IMR-90 (cell line): ENCODE measurements at regions not wholly inside any gene's neighbourhood (a gene's known extent, or its start where the extent isn't known, plus 50 kb on each side); places are given as distances from the start of the nearest gene placed in this dataset.

ENCODE experiments used
- ATAC-seq: fragments of 200-7000 bp; cut with Tn5 transposase; 2 replicates; pipeline ENCODE4 v1.9.1; 2020; ENCODE audit warnings: low read depth, mild to moderate bottlenecking, moderate library complexity
- BruUV-seq: library from RNA; stranded (reverse); fragments of 400-500 nt; replicated peaks from 2 replicates; lab custom pipeline; 2021; lab: Mats Ljungman, UMichigan
- CTCF ChIA-PET: fragments of 300-600 bp; formaldehyde crosslinking; extraction: SDS; loops from one replicate; lab custom pipeline; 2021; ENCODE audit warnings: antibody characterized with exemption; lab: Yijun Ruan, JAX
- POLR2A ChIA-PET: fragments of 300-600 bp; sonication (Branson Sonifier 250); formaldehyde crosslinking; loops from one replicate; lab custom pipeline; 2022; ENCODE audit warnings: antibody characterized with exemption; ENCODE audit not compliant: unreplicated experiment; lab: Charles Lee
- DNase-seq: peaks from one replicate; pipeline ENCODE4 v3.0.0; 2013
- H2AFZ ChIP-seq: replicated peaks from 2 replicates; pipeline ENCODE3; 2013; ENCODE audit warnings: low read length, mild to moderate bottlenecking; ENCODE audit not compliant: poor library complexity
- H2AK5ac ChIP-seq: 2 replicates; pipeline ENCODE4 v1.6.1; 2013; ENCODE audit warnings: low read depth, low read length, inconsistent platforms
- H2AK9ac ChIP-seq: replicated peaks from 2 replicates; pipeline ENCODE3; 2013; ENCODE audit warnings: mild to moderate bottlenecking, low read depth, low read length, moderate library complexity; ENCODE audit not compliant: poor library complexity
- H2BK120ac ChIP-seq: 2 replicates; pipeline ENCODE4 v1.6.1; 2013; ENCODE audit warnings: low read depth, low read length, inconsistent platforms
- H2BK15ac ChIP-seq: 3 replicates; pipeline ENCODE4 v1.6.1; 2013; ENCODE audit warnings: low read depth, low read length, inconsistent platforms
- H2BK20ac ChIP-seq: 2 replicates; pipeline ENCODE4 v1.6.1; 2013; ENCODE audit warnings: low read depth, mild to moderate bottlenecking, inconsistent platforms, low read length, moderate library complexity
- H2BK5ac ChIP-seq: 2 replicates; pipeline ENCODE4 v1.6.1; 2013; ENCODE audit warnings: mild to moderate bottlenecking, low read depth, low read length, inconsistent platforms; ENCODE audit not compliant: poor library complexity, severe bottlenecking
- H3K14ac ChIP-seq: replicated peaks from 2 replicates; pipeline ENCODE4 v1.6.1; 2013; ENCODE audit warnings: low read depth, low read length, inconsistent platforms
- H3K18ac ChIP-seq: 2 replicates; pipeline ENCODE4 v1.6.1; 2013; ENCODE audit warnings: low read depth, low read length, control low read depth
- H3K23ac ChIP-seq: 2 replicates; pipeline ENCODE4 v1.6.1; 2013; ENCODE audit warnings: low read depth, low read length, inconsistent platforms
- H3K27ac ChIP-seq: 2 replicates; pipeline ENCODE4 v1.5.1; 2013; ENCODE audit warnings: mild to moderate bottlenecking, control low read depth, low read length; ENCODE audit not compliant: insufficient read depth
- H3K27me3 ChIP-seq: 2 replicates; pipeline ENCODE4 v1.6.1; 2013; ENCODE audit warnings: low read length; ENCODE audit not compliant: control insufficient read depth, insufficient read depth
- H3K36me3 ChIP-seq: 2 replicates; pipeline ENCODE4 v1.6.1; 2013; ENCODE audit warnings: low read length, mixed read lengths; ENCODE audit not compliant: control insufficient read depth, insufficient read depth
- H3K4ac ChIP-seq: 2 replicates; pipeline ENCODE4 v1.6.1; 2013; ENCODE audit warnings: low read depth, low read length, inconsistent platforms
- H3K4me1 ChIP-seq: 2 replicates; pipeline ENCODE4 v1.6.1; 2013; ENCODE audit warnings: low read length, mixed read lengths; ENCODE audit not compliant: control insufficient read depth, insufficient read depth
- H3K4me2 ChIP-seq: 2 replicates; pipeline ENCODE4 v1.6.1; 2013; ENCODE audit warnings: low read depth, mild to moderate bottlenecking, control low read depth, low read length, moderate library complexity
- H3K4me3 ChIP-seq: 2 replicates; pipeline ENCODE4 v1.5.1; 2013; ENCODE audit warnings: low read depth, mild to moderate bottlenecking, control low read depth, low read length, moderate library complexity; ENCODE audit not compliant: insufficient read depth
- H3K56ac ChIP-seq: 2 replicates; pipeline ENCODE4 v1.6.1; 2013; ENCODE audit warnings: low read length, inconsistent platforms; ENCODE audit not compliant: insufficient read depth; ENCODE audit errors: extremely low read depth
- H3K79me1 ChIP-seq, 2 experiments: 2 replicates each; pipeline ENCODE4 v1.6.1; 2013; ENCODE audit warnings: low read length in 2 of 2, inconsistent platforms in 1 of 2, low read depth in 1 of 2
- H3K9ac ChIP-seq: 2 replicates; pipeline ENCODE4 v1.6.1; 2013; ENCODE audit warnings: low read depth, low read length, control low read depth
- H3K9me1 ChIP-seq: 2 replicates; pipeline ENCODE4 v1.6.1; 2013; ENCODE audit warnings: low read length, inconsistent platforms; ENCODE audit not compliant: insufficient read depth
- H3K9me3 ChIP-seq: 2 replicates; pipeline ENCODE4 v1.6.1; 2013; ENCODE audit warnings: low read length; ENCODE audit not compliant: control insufficient read depth, insufficient read depth
- H4K20me1 ChIP-seq: 2 replicates; pipeline ENCODE4 v1.6.1; 2013; ENCODE audit warnings: low read length, inconsistent platforms; ENCODE audit not compliant: insufficient read depth
- H4K5ac ChIP-seq: 2 replicates; pipeline ENCODE4 v1.6.1; 2013; ENCODE audit warnings: mild to moderate bottlenecking, low read depth, low read length, control low read depth
- H4K8ac ChIP-seq, 2 experiments: 2 replicates each; pipeline ENCODE4 v1.6.1; 2013; ENCODE audit warnings: low read depth in 2 of 2, low read length in 2 of 2, control low read depth in 1 of 2, inconsistent platforms in 1 of 2
- H4K91ac ChIP-seq: 2 replicates; pipeline ENCODE4 v1.6.1; 2013; ENCODE audit warnings: low read depth, low read length, inconsistent platforms; ENCODE audit not compliant: insufficient read depth
- CHD1 ChIP-seq: IDR thresholded peaks from 2 replicates; pipeline ENCODE4 v1.6.1; 2012; ENCODE audit warnings: low read depth, low read length, improper control_type of control experiment
- CTCF ChIP-seq: conservative IDR thresholded peaks from 2 replicates; pipeline ENCODE4 v1.5.1; 2012; ENCODE audit warnings: mild to moderate bottlenecking, low read depth, low read length, improper control_type of control experiment
- MAZ ChIP-seq: IDR thresholded peaks from 2 replicates; pipeline ENCODE4 v1.6.1; 2012; ENCODE audit warnings: low read depth, mild to moderate bottlenecking, low read length, improper control_type of control experiment, moderate library complexity, borderline replicate concordance
- MXI1 ChIP-seq: IDR thresholded peaks from 2 replicates; pipeline ENCODE4 v1.6.1; 2012; ENCODE audit warnings: low read depth, mild to moderate bottlenecking, low read length, moderate library complexity, borderline replicate concordance
- RCOR1 ChIP-seq: IDR thresholded peaks from 2 replicates; pipeline ENCODE4 v1.6.1; 2012; ENCODE audit warnings: mild to moderate bottlenecking, low read length, improper control_type of control experiment; ENCODE audit not compliant: insufficient replicate concordance
- RFX5 ChIP-seq: IDR thresholded peaks from 2 replicates; pipeline ENCODE4 v1.8.0; 2012; ENCODE audit warnings: low read depth, mild to moderate bottlenecking, low read length, moderate library complexity
- USF2 ChIP-seq: fragments of 150-350 bp; IDR thresholded peaks from 2 replicates; pipeline ENCODE4 v1.6.1; 2017; ENCODE audit warnings: mild to moderate bottlenecking, antibody characterized with exemption, low read length, low read depth
- WGBS, 2 experiments: methylation state at CpG; one replicate each; pipeline versions ENCODE4 v1.1.5 to v1.1.7; 2013; ENCODE audit warnings: missing lambda C conversion rate in 2 of 2; ENCODE audit not compliant: insufficient read length in 1 of 2; ENCODE audit errors: extremely low coverage in 2 of 2; 5-methylcytosine and 5-hydroxymethylcytosine counted together
- dilution Hi-C: fragments of 300-500 bp; cut with HindIII; formaldehyde crosslinking; loops from one replicate; pipeline ENCODE4 v1.14.3; 2018; ENCODE audit warnings: low sequenced_read_pairs; ENCODE audit not compliant: unreplicated experiment
- in situ Hi-C: fragments of 300-500 bp; cut with MboI; formaldehyde crosslinking; loops from 3 replicates; pipeline ENCODE4 v1.14.3; 2019; ENCODE audit warnings: low sequenced_read_pairs, inconsistent platforms, mixed read lengths
- intact Hi-C: fragments of 100-400 bp; cut with micrococcal nuclease; formaldehyde crosslinking; loops from 2 replicates; pipeline ENCODE4 v1.10.0; 2022

- ATAC-seq (no peak), DNase-seq (no peak)
- no peak overlapping the region for H2BK15ac ChIP-seq
- H2AK9ac ChIP-seq: no peak overlapping the region
- intact Hi-C loops (no loop called here), in situ Hi-C loops (no loop called here), dilution Hi-C loops (no loop called here)
- no peaks in the 10 kb centered on the region for H3K36me3 ChIP-seq
- no peak overlapping the region for H3K27ac ChIP-seq
- H3K4me1 ChIP-seq: no peaks in the 10 kb centered on the region
- no peaks in the 10 kb centered on the region for H3K79me1 ChIP-seq
- no peaks in the 10 kb centered on the region for H3K9me1 ChIP-seq
- no peaks in the 10 kb centered on the region for H3K27me3 ChIP-seq
- WGBS, 2 experiments: no CpG with 5 or more reads among the region's 1 CpG
- no peak overlapping the region for H3K14ac ChIP-seq
- H3K56ac ChIP-seq: no peak overlapping the region
- H4K20me1 ChIP-seq: no peaks in the 10 kb centered on the region
- H3K4me3 ChIP-seq: no peak overlapping the region
- CTCF ChIA-PET: no interaction called here
- H4K91ac ChIP-seq: no peak overlapping the region
- H3K18ac ChIP-seq: no peak overlapping the region
- H3K4ac ChIP-seq: no peak overlapping the region
- H2BK120ac ChIP-seq: no peak overlapping the region
- no peak overlapping the region for H3K23ac ChIP-seq
- no TSS peak for BruUV-seq
- no peak overlapping the region for H4K5ac ChIP-seq
- H3K9ac ChIP-seq: no peak overlapping the region
- H4K8ac ChIP-seq: no peak overlapping the region
- POLR2A ChIA-PET: no interaction called here
- no peaks in the 10 kb centered on the region for H3K9me3 ChIP-seq
- no peak overlapping the region for H2AFZ ChIP-seq
- H3K4me2 ChIP-seq: no peak overlapping the region
- no peak overlapping the region for H2AK5ac ChIP-seq
- no peak overlapping the region for H2BK5ac ChIP-seq
- no peak for TF ChIP-seq USF2
- no peak for TF ChIP-seq MXI1
- no peak for TF ChIP-seq RCOR1
- TF ChIP-seq CHD1: no peak
- no peak for TF ChIP-seq RFX5
- no peak for TF ChIP-seq CTCF
- no peak for TF ChIP-seq MAZ
- H2BK20ac ChIP-seq: no peak overlapping the region
These were observed 452.9 kb downstream of the SPRY1 start for GRCh38 chr4:123849495-123849894.
